Anterior cingulate cortex (tissue), 58 donors: ENCODE measurements at regions not wholly inside any gene's neighbourhood (a gene's known extent, or its start where the extent isn't known, plus 50 kb on each side); places are given as distances from the start of the nearest gene placed in this dataset.

ENCODE experiments used
- DNase-seq, 58 donors: peaks; one replicate each; lab custom pipeline; 2025; lab: John Stamatoyannopoulos, UW

DNA sequence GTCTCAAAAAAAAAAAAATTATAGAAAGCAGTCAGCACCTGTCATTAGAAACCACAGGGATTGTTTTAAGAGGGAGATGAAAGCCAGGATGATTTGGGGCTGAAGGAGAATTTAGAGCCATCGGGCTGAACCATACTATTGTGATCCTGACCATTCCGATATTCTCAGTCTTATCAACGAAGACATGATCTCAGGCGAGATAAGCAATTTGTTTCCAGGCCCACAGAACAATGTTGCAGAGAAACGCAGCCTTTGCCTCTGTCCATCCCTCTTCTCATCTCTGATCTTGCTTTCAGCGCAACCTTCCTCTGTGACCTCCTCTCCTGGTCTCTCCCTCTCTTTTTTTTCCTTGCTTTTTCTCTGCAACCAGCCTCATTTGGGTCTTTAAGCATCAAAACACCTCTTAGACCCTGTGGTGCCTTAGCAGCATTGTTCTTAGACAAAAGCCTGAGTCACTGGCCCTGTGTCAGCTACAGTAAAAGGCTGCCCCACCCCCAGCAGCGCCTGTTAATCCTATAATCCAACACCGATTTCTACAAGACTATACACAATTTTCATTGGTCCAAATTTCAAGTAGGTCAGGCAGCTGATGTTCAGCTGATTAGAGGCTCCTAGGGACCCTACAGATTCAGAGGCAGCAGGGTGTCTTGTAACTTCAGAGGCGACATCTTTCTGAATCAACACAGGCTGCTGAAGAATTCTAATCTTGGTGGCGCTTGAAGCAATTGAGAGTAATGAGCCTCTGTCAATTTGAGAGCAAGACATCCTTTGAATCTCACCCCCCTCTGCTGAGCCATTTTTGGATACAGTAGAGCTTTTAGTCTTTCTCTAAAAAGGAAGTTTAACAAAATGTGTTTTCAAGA, 206.0 kb downstream of the NCK2 start:
- peak in 6 of 58 donors; percentile 2 to 12 (median 5) for DNase-seq

GRCh38 chr2:105943977-105944376, 199.3 kb downstream of the NCK2 start:
- no peak for DNase-seq
